ENCODE measurements at regions not wholly inside any gene's neighbourhood (a gene's known extent, or its start where the extent isn't known, plus 50 kb on each side); places are given as distances from the start of the nearest gene placed in this dataset.

DNA sequence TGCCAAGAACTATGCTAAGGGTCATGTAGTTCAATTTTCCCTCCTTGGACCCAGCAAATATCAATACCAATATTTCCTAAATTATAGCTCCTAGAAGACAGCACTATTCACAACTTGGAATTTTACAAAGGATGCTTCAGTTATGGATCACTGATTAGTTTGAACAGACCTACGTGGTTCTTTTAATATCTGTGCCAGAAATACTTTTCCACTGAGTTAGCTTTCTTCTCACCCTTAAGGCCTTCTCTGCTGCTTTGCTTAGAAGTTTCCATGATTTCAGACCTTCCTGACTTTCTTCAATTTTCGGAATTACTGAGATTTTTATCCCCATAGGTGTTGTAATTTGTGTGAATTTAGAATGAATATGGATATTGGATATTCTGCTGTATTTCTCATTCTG is 380.4 kb downstream of the PSAT1 start:
- ChIA-PET POLR2A (no interaction called here), CTCF (no interaction called here)
- DNase-seq (ENCODE audit: low read depth in 1 of 2, low spot score in 1 of 2) (no peak), ATAC-seq (no peak), FAIRE-seq (no peak)
- TF ChIP-seq REST (IDR thresholded peaks at IDR 0.05) (no peak), CEBPB (IDR thresholded peaks at IDR 0.05) (no peak), BCL3 (IDR thresholded peaks at IDR 0.05) (no peak), CBX2 (IDR thresholded peaks at IDR 0.05; ENCODE audit: borderline replicate concordance, low read depth) (no peak), CHD4 (IDR thresholded peaks at IDR 0.05; ENCODE audit: borderline replicate concordance) (no peak), RAD21 (conservative IDR thresholded peaks at IDR 0.05 in 1 of 2, IDR thresholded peaks at IDR 0.05 in 1 of 2) (no peak), GATA3 (IDR thresholded peaks at IDR 0.05; ENCODE audit: borderline replicate concordance) (no peak), FOSL2 (IDR thresholded peaks at IDR 0.05) (no peak), FOSL2 (CRISPR knock-in tag; IDR thresholded peaks at IDR 0.05) (no peak), EHMT2 (IDR thresholded peaks at IDR 0.05; ENCODE audit: low read depth) (no peak), KDM5A (IDR thresholded peaks at IDR 0.05) (no peak), ZFP36 (IDR thresholded peaks at IDR 0.05; ENCODE audit: borderline replicate concordance, partially characterized antibody) (no peak), FOSB (CRISPR knock-in tag; IDR thresholded peaks at IDR 0.05) (no peak), POLR2A (IDR thresholded peaks at IDR 0.05; ENCODE audit: low read length) (no peak), FOXS1 (CRISPR knock-in tag; IDR thresholded peaks at IDR 0.05) (no peak), TP53 (CRISPR knock-in tag; IDR thresholded peaks at IDR 0.05) (no peak), HOXB5 (CRISPR knock-in tag; IDR thresholded peaks at IDR 0.05) (no peak)
- TF ChIP-seq, protein P1, sequence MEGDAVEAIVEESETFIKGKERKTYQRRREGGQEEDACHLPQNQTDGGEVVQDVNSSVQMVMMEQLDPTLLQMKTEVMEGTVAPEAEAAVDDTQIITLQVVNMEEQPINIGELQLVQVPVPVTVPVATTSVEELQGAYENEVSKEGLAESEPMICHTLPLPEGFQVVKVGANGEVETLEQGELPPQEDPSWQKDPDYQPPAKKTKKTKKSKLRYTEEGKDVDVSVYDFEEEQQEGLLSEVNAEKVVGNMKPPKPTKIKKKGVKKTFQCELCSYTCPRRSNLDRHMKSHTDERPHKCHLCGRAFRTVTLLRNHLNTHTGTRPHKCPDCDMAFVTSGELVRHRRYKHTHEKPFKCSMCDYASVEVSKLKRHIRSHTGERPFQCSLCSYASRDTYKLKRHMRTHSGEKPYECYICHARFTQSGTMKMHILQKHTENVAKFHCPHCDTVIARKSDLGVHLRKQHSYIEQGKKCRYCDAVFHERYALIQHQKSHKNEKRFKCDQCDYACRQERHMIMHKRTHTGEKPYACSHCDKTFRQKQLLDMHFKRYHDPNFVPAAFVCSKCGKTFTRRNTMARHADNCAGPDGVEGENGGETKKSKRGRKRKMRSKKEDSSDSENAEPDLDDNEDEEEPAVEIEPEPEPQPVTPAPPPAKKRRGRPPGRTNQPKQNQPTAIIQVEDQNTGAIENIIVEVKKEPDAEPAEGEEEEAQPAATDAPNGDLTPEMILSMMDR (IDR thresholded peaks at IDR 0.05): no peak
- no peak overlapping the region for H3K27ac ChIP-seq
- no peak overlapping the region for H3K4me2 ChIP-seq
- no peak overlapping the region for H3K4me3 ChIP-seq
- 63% methylated on average over 2 of the region's 2 CpGs for WGBS (ENCODE audit: missing lambda C conversion rate)
- no peaks in the 10 kb centered on the region for H3K9me3 ChIP-seq
- H3K4me1 ChIP-seq: 0 out of 3 replicates have a peak, but pooled peaks cover under 1% of the 10 kb centered on the region

GRCh38 chr9:78678877-78679276 is 382.0 kb downstream of the PSAT1 start:
- Histone ChIP-seq H3K27ac (no peak overlapping the region), H3K4me2 (no peak overlapping the region), H3K9me3 (no peaks in the 10 kb centered on the region), H3K4me3 (no peak overlapping the region), H3K4me1 (no peaks in the 10 kb centered on the region)
- CTCF ChIA-PET: no interaction called here
- FAIRE-seq (no peak), DNase-seq (ENCODE audit: low read depth in 1 of 2, low spot score in 1 of 2) (no peak), ATAC-seq (no peak)
- POLR2A ChIA-PET: no interaction called here
- TF ChIP-seq EHMT2 (IDR thresholded peaks at IDR 0.05; ENCODE audit: low read depth) (no peak), USF2 (IDR thresholded peaks at IDR 0.05) (no peak), TFCP2L1 (CRISPR knock-in tag; IDR thresholded peaks at IDR 0.05) (no peak), GATA3 (IDR thresholded peaks at IDR 0.05; ENCODE audit: borderline replicate concordance) (no peak), HOXB13 (CRISPR knock-in tag; IDR thresholded peaks at IDR 0.05; ENCODE audit: low read depth) (no peak), EP300 (IDR thresholded peaks at IDR 0.05) (no peak), ZNF302 (CRISPR knock-in tag; IDR thresholded peaks at IDR 0.05) (no peak), ZSCAN20 (CRISPR knock-in tag; IDR thresholded peaks at IDR 0.05) (no peak), HOXB5 (CRISPR knock-in tag; IDR thresholded peaks at IDR 0.05) (no peak), BHLHE40 (IDR thresholded peaks at IDR 0.05; ENCODE audit: low read depth, low read length) (no peak), HOXA7 (CRISPR knock-in tag; IDR thresholded peaks at IDR 0.05) (no peak), CHD2 (IDR thresholded peaks at IDR 0.05; ENCODE audit: low read length, partially characterized antibody) (no peak)
- TF ChIP-seq, protein P2, sequence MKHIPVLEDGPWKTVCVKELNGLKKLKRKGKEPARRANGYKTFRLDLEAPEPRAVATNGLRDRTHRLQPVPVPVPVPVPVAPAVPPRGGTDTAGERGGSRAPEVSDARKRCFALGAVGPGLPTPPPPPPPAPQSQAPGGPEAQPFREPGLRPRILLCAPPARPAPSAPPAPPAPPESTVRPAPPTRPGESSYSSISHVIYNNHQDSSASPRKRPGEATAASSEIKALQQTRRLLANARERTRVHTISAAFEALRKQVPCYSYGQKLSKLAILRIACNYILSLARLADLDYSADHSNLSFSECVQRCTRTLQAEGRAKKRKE (CRISPR knock-in tag; IDR thresholded peaks at IDR 0.05; ENCODE audit: low read depth): no peak
- 86% methylated on average over 5 of the region's 5 CpGs for WGBS (ENCODE audit: missing lambda C conversion rate)
